ENCODE measurements at regions not wholly inside any gene's neighbourhood (a gene's known extent, or its start where the extent isn't known, plus 50 kb on each side); places are given as distances from the start of the nearest gene placed in this dataset.
"Not testable (repeated sequence)": the region's sequence is repeated elsewhere in the genome, so short reads cannot be mapped to it uniquely, and the experiment has no call there.

DNA sequence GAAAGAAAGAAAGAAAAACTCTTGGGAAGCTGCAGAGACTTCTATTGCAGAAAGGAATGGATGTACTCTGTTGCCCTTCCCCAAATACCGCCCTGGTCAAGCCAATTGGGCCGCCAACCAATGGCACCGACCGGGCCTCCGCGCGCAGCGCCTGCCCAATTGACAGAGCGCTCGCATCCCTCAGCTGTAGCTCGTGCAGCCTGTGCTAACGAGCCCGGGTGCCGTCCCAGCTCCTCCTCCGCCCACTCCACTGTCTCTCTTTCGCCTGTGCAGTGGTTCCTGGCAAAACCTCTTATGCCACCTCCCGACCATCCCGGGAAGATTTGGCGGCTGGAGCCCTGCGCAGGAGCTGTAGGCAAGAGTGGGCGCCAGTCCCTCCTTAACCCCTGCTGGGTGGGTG is 304.2 kb upstream of the DPP6 start:
- not testable (repeated sequence) for TF ChIP-seq SUZ12 (IDR thresholded peaks at IDR 0.05; ENCODE audit: extremely low read depth, insufficient read depth, insufficient read length); YY1 (IDR thresholded peaks at IDR 0.05; ENCODE audit: insufficient read depth, insufficient read length)

All from NT2/D1 (cell line).